AG04449 (cell line): ENCODE measurements at regions not wholly inside any gene's neighbourhood (a gene's known extent, or its start where the extent isn't known, plus 50 kb on each side); places are given as distances from the start of the nearest gene placed in this dataset.
"Not testable (repeated sequence)": the region's sequence is repeated elsewhere in the genome, so short reads cannot be mapped to it uniquely, and the experiment has no call there.

Source experiments
- CTCF ChIA-PET: fragments of 350-600 bp; formaldehyde crosslinking; extraction: SDS; loops from one replicate; lab custom pipeline; 2021; ENCODE audit warnings: antibody characterized with exemption; lab: Yijun Ruan, JAX
- POLR2A ChIA-PET: fragments of 400-600, 350-600 bp; formaldehyde crosslinking; extraction: SDS; loops from one replicate; lab custom pipeline; 2020; ENCODE audit warnings: antibody characterized with exemption, inconsistent platforms; lab: Yijun Ruan, JAX
- DNase-seq: peaks from one replicate; pipeline ENCODE4 v3.0.0-alpha.2; 2010; ENCODE audit warnings: low read depth, low spot score
- H3K4me3 ChIP-seq: 2 replicates; pipeline ENCODE4 v1.5.1; 2011; ENCODE audit warnings: low read depth, mild to moderate bottlenecking, control low read depth, low read length
- CTCF ChIP-seq: IDR thresholded peaks from one replicate; pipeline ENCODE4 v1.5.1; 2011; ENCODE audit warnings: mild to moderate bottlenecking, moderate library complexity, low read length, control low read depth, inconsistent platforms; ENCODE audit not compliant: insufficient read depth; ENCODE audit errors: missing control alignments

GRCh38 chr6:134764741-134765140 is 185.2 kb downstream of the ALDH8A1 start:
- POLR2A ChIA-PET: no interaction called here
- H3K4me3 ChIP-seq: no peak overlapping the region
- no peak for DNase-seq
- no peak for TF ChIP-seq CTCF
- CTCF ChIA-PET: no interaction called here

GRCh38 chr6:134763575-134763974 is 186.3 kb downstream of the ALDH8A1 start:
- CTCF ChIA-PET: interaction anchor here (1.5 kb wide), 1 partner anchor 119 kb away, joined by 4 read pairs; no protein-coding TSS in a partner anchor
- POLR2A ChIA-PET, DNase-seq: not testable (repeated sequence)

GRCh38 chr6:134758621-134759020 is 191.3 kb downstream of the ALDH8A1 start:
- no peak for TF ChIP-seq CTCF
- no peak for DNase-seq
- no peak overlapping the region for H3K4me3 ChIP-seq
- ChIA-PET CTCF (interaction anchor here (0.7 to 1.9 kb wide), 5 partner anchors 16 to 602 kb away, joined by 3 to 6 read pairs (median 3); no protein-coding TSS in a partner anchor), POLR2A (no interaction called here)

More at GRCh38 chr6:134763575-134763974, 186.3 kb downstream of the ALDH8A1 start:
- not testable (repeated sequence) for H3K4me3 ChIP-seq

GRCh38 chr6:134757911-134758361 is 192.0 kb downstream of the ALDH8A1 start:
- TF ChIP-seq CTCF: no peak
- H3K4me3 ChIP-seq: no peak overlapping the region
- DNase-seq: no peak
- ChIA-PET CTCF (interaction anchor here (0.7 to 1.9 kb wide), 3 partner anchors 15 to 601 kb away, joined by 3 to 6 read pairs (median 4); no protein-coding TSS in a partner anchor), POLR2A (no interaction called here)

GRCh38 chr6:134756374-134757025 is 193.4 kb downstream of the ALDH8A1 start:
- ChIA-PET POLR2A (interaction anchor here (0.7 kb wide), 1 partner anchor 12 kb away, joined by 3 read pairs; no protein-coding TSS in a partner anchor), CTCF (no interaction called here)
- H3K4me3 ChIP-seq: no peak overlapping the region
- no peak for TF ChIP-seq CTCF
- no peak for DNase-seq

GRCh38 chr6:134754013-134754690 is 195.7 kb downstream of the ALDH8A1 start:
- no peak for DNase-seq
- no peak overlapping the region for H3K4me3 ChIP-seq
- TF ChIP-seq CTCF: no peak
- ChIA-PET CTCF (interaction anchor here (1.1 kb wide), 1 partner anchor 13 kb away, joined by 3 read pairs; no protein-coding TSS in a partner anchor), POLR2A (no interaction called here)
